ENCODE measurements at regions not wholly inside any gene's neighbourhood (a gene's known extent, or its start where the extent isn't known, plus 50 kb on each side); places are given as distances from the start of the nearest gene placed in this dataset.

DNA sequence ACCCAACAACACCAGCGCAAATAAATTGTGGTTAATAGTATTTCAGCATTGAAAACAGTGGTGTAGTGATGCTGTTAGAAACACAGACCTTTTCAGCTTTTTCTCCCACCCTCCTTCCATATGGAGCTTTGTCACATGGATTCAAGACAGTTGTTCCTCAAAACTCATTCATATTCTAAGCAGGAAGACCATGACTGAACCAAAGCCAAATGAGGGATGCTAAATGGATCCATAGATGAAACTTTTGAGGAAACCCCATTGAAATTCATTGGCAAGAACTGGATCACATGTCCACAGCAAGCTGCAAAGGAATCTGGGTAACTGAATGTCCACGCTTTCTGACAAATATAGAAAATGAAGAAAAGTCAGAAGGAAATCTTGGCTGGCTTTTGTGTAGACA is 615.1 kb upstream of the NETO1 start:
- TF ChIP-seq, protein P1, sequence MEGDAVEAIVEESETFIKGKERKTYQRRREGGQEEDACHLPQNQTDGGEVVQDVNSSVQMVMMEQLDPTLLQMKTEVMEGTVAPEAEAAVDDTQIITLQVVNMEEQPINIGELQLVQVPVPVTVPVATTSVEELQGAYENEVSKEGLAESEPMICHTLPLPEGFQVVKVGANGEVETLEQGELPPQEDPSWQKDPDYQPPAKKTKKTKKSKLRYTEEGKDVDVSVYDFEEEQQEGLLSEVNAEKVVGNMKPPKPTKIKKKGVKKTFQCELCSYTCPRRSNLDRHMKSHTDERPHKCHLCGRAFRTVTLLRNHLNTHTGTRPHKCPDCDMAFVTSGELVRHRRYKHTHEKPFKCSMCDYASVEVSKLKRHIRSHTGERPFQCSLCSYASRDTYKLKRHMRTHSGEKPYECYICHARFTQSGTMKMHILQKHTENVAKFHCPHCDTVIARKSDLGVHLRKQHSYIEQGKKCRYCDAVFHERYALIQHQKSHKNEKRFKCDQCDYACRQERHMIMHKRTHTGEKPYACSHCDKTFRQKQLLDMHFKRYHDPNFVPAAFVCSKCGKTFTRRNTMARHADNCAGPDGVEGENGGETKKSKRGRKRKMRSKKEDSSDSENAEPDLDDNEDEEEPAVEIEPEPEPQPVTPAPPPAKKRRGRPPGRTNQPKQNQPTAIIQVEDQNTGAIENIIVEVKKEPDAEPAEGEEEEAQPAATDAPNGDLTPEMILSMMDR (IDR thresholded peaks at IDR 0.05): no peak
- TF ChIP-seq POLR2A (IDR thresholded peaks at IDR 0.05): no peak

Measured in transverse colon (tissue), 3 donors.